ENCODE measurements at regions not wholly inside any gene's neighbourhood (a gene's known extent, or its start where the extent isn't known, plus 50 kb on each side); places are given as distances from the start of the nearest gene placed in this dataset.

DNA sequence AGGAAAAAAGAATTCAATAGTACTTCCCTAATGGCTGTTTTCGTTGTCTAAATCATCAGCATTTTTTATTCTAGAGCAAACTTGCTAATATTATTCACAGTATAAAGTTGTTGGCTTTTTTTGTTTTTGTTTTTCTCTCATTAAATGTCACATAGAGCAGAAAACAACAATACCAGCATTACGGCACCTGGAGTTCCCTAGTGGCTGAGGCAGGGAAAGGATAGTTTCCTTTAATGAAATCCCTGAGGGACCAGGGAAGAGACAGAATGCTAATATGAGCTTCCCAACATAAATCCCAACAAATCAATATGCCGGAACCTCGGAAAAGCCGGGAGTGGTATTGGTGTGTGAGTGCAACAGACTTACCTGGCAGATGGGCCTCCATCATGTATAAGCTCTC lies 235.2 kb upstream of the ASCC3 start:
- no peak for TF ChIP-seq POLR2AphosphoS5 (IDR thresholded peaks at IDR 0.05; ENCODE audit: low read depth, low read length)
- TF ChIP-seq POLR2A (IDR thresholded peaks at IDR 0.05; ENCODE audit: low read depth, low read length), result no peak
- TF ChIP-seq TAF1 (IDR thresholded peaks at IDR 0.05; ENCODE audit: borderline replicate concordance, low read depth, low read length), result no peak

Measured in GM12892 (cell line).